Liver (tissue), 7 donors: ENCODE measurements at regions not wholly inside any gene's neighbourhood (a gene's known extent, or its start where the extent isn't known, plus 50 kb on each side); places are given as distances from the start of the nearest gene placed in this dataset.

Experiments used
- DNase-seq: peaks from one replicate; pipeline ENCODE4 v3.0.0-alpha.2; 2017; ENCODE audit warnings: low spot score
- H3K27ac ChIP-seq, 2 donors: one replicate each; pipeline ENCODE4 v1.7.0; 2013; ENCODE audit warnings: inconsistent platforms in 2 of 2, low read length in 2 of 2, control low read depth in 1 of 2, low read depth in 1 of 2, mild to moderate bottlenecking in 1 of 2
- H3K27me3 ChIP-seq, 4 donors: one replicate each; pipeline versions ENCODE4 v1.6.1 to v1.7.0; 2013; ENCODE audit warnings: low read length in 3 of 4, inconsistent platforms in 1 of 4, mild to moderate bottlenecking in 1 of 4, moderate library complexity in 1 of 4; ENCODE audit not compliant: control insufficient read depth in 4 of 4, insufficient read depth in 4 of 4
- H3K36me3 ChIP-seq, 4 donors: one replicate each; pipeline versions ENCODE4 v1.6.1 to v1.7.0; 2013; ENCODE audit warnings: low read length in 3 of 4, mild to moderate bottlenecking in 3 of 4, low read depth in 1 of 4, moderate library complexity in 1 of 4; ENCODE audit not compliant: control insufficient read depth in 4 of 4, insufficient read depth in 3 of 4
- H3K4me1 ChIP-seq, 4 donors: one replicate each; pipeline versions ENCODE4 v1.6.1 to v1.7.0; 2013; ENCODE audit warnings: low read length in 3 of 4, mild to moderate bottlenecking in 3 of 4, moderate library complexity in 1 of 4; ENCODE audit not compliant: control insufficient read depth in 4 of 4, insufficient read depth in 4 of 4
- H3K4me3 ChIP-seq, 3 donors: one replicate each; pipeline versions ENCODE4 v1.6.1 to v1.7.0; 2013; ENCODE audit warnings: low read length in 3 of 3, control low read depth in 1 of 3, low read depth in 1 of 3, mild to moderate bottlenecking in 1 of 3
- H3K9ac ChIP-seq, 2 donors: one replicate each; pipeline ENCODE4 v1.7.0; 2013; ENCODE audit warnings: low read length in 2 of 2, mild to moderate bottlenecking in 2 of 2, moderate library complexity in 2 of 2, control low read depth in 1 of 2, low read depth in 1 of 2
- H3K9me3 ChIP-seq, 4 donors: one replicate each; pipeline versions ENCODE4 v1.6.1 to v1.7.0; 2013; ENCODE audit warnings: low read length in 3 of 4; ENCODE audit not compliant: control insufficient read depth in 4 of 4
- FOXA1 ChIP-seq: IDR thresholded peaks from 2 replicates; pipeline ENCODE4 v1.6.1; 2016; ENCODE audit warnings: antibody characterized with exemption
- FOXA2 ChIP-seq: IDR thresholded peaks from 2 replicates; pipeline ENCODE4 v1.6.1; 2016; ENCODE audit warnings: antibody characterized with exemption
- HNF4A ChIP-seq, 2 donors: conservative IDR thresholded peaks; 2 replicates each; pipeline ENCODE4 v1.6.1; 2016; ENCODE audit warnings: antibody characterized with exemption in 2 of 2, mild to moderate bottlenecking in 2 of 2
- HNF4G ChIP-seq: IDR thresholded peaks from 2 replicates; pipeline ENCODE4 v1.6.1; 2016; ENCODE audit warnings: antibody characterized with exemption
- JUND ChIP-seq, 2 donors: IDR thresholded peaks; 2 replicates each; pipeline ENCODE4 v1.6.1; 2016; ENCODE audit warnings: antibody characterized with exemption in 2 of 2
- MAX ChIP-seq: IDR thresholded peaks from 2 replicates; pipeline ENCODE4 v1.6.1; 2016; ENCODE audit warnings: antibody characterized with exemption
- NR2F2 ChIP-seq: IDR thresholded peaks from 2 replicates; pipeline ENCODE4 v1.6.1; 2016; ENCODE audit warnings: antibody characterized with exemption
- RAD21 ChIP-seq, 2 donors: IDR thresholded peaks; 2 replicates each; pipeline ENCODE4 v1.6.1; 2016; ENCODE audit warnings: antibody characterized with exemption in 2 of 2, mild to moderate bottlenecking in 2 of 2
- REST ChIP-seq: IDR thresholded peaks from 2 replicates; pipeline ENCODE4 v1.6.1; 2016; ENCODE audit warnings: antibody characterized with exemption, mild to moderate bottlenecking
- RXRA ChIP-seq, 2 donors: IDR thresholded peaks; 2 replicates each; pipeline ENCODE4 v1.6.1; 2017 to 2018; ENCODE audit warnings: antibody characterized with exemption in 2 of 2, mild to moderate bottlenecking in 1 of 2
- TAF1 ChIP-seq: conservative IDR thresholded peaks from 2 replicates; pipeline ENCODE4 v1.6.1; 2016; ENCODE audit warnings: antibody characterized with exemption, mild to moderate bottlenecking
- YY1 ChIP-seq: IDR thresholded peaks from 2 replicates; pipeline ENCODE4 v1.6.1; 2016; ENCODE audit warnings: antibody characterized with exemption, mild to moderate bottlenecking
- ZBTB33 ChIP-seq: IDR thresholded peaks from 2 replicates; pipeline ENCODE4 v1.6.1; 2016; ENCODE audit warnings: antibody characterized with exemption
- WGBS: extraction: QIAGEN DNeasy Blood & Tissue Kit; methylation state at CpG from one replicate; pipeline ENCODE4 v1.1.7; 2013; 5-methylcytosine and 5-hydroxymethylcytosine counted together
- donor health status: healthy.
- donor health status: healthy.
- donor health status: healthy.
- donor health status: healthy.

- WGBS: 77% methylated on average over 1 of the region's 1 CpG
- no peak for DNase-seq
- no peaks in the 10 kb centered on the region for H3K27me3 ChIP-seq
- no peak overlapping the region for H3K27ac ChIP-seq
- H3K36me3 ChIP-seq: no peaks in the 10 kb centered on the region
- H3K4me1 ChIP-seq: peaks cover 1 to 7% (median 6%) of the 10 kb centered on the region in 4 donors
- no peak overlapping the region for H3K4me3 ChIP-seq
- no peak overlapping the region for H3K9ac ChIP-seq
- H3K9me3 ChIP-seq: no peaks in the 10 kb centered on the region
- no peak for TF ChIP-seq TAF1
- TF ChIP-seq ZBTB33: no peak
Observed at GRCh38 chr3:20776692-20777091, 590.7 kb upstream of the SGO1 start.

- Histone ChIP-seq H3K36me3 (no peaks in the 10 kb centered on the region), H3K4me3 (no peak overlapping the region), H3K4me1 (peaks cover 1 to 7% (median 6%) of the 10 kb centered on the region in 4 donors), H3K9ac (no peak overlapping the region), H3K27ac (no peak overlapping the region), H3K27me3 (no peaks in the 10 kb centered on the region), H3K9me3 (no peaks in the 10 kb centered on the region)
- TF ChIP-seq ZBTB33 (no peak), REST (no peak), NR2F2 (no peak), YY1 (no peak), MAX (no peak), RAD21 (IDR thresholded peaks at IDR 0.05) (no peak), HNF4A (conservative IDR thresholded peaks at IDR 0.05) (no peak), FOXA2 (no peak), TAF1 (no peak), JUND (IDR thresholded peaks at IDR 0.05) (no peak), FOXA1 (no peak), RXRA (IDR thresholded peaks at IDR 0.05) (no peak), HNF4G (no peak)
- WGBS: 33% methylated on average over 1 of the region's 1 CpG
- no peak for DNase-seq
Observed at GRCh38 chr3:20776286-20776685, 590.3 kb upstream of the SGO1 start.
